ENCODE measurements at regions not wholly inside any gene's neighbourhood (a gene's known extent, or its start where the extent isn't known, plus 50 kb on each side); places are given as distances from the start of the nearest gene placed in this dataset.
"Not testable (repeated sequence)": the region's sequence is repeated elsewhere in the genome, so short reads cannot be mapped to it uniquely, and the experiment has no call there.

DNA sequence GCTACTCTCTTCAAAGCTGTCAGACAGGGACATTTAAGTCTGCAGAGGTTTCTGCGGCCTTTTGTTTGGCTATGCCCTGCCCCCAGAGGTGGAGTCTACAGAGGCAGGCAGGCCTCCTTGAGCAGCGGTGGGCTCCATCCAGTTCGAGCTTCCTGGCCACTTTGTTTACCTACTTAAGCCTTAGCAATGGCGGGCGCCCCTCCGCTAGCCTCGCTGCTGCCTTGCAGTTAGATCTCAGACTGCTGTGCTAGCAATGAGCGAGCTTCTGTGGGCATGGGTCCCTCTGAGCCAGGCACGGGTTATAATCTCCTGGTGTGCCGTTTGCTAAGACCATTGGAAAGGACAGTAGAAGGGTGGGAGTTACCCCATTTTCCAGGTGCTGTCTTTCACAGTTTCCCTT, 924.9 kb upstream of the C9orf72 start:
- TF ChIP-seq, protein P1, sequence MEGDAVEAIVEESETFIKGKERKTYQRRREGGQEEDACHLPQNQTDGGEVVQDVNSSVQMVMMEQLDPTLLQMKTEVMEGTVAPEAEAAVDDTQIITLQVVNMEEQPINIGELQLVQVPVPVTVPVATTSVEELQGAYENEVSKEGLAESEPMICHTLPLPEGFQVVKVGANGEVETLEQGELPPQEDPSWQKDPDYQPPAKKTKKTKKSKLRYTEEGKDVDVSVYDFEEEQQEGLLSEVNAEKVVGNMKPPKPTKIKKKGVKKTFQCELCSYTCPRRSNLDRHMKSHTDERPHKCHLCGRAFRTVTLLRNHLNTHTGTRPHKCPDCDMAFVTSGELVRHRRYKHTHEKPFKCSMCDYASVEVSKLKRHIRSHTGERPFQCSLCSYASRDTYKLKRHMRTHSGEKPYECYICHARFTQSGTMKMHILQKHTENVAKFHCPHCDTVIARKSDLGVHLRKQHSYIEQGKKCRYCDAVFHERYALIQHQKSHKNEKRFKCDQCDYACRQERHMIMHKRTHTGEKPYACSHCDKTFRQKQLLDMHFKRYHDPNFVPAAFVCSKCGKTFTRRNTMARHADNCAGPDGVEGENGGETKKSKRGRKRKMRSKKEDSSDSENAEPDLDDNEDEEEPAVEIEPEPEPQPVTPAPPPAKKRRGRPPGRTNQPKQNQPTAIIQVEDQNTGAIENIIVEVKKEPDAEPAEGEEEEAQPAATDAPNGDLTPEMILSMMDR (IDR thresholded peaks at IDR 0.05; ENCODE audit: low read depth, low read length, poor library complexity, severe bottlenecking) = not testable (repeated sequence)
- not testable (repeated sequence) for TF ChIP-seq EZH2phosphoT487 (IDR thresholded peaks at IDR 0.05; ENCODE audit: borderline replicate concordance, low read length)

Data from DOHH2 (cell line).